HEK293T (cell line): ENCODE measurements at regions not wholly inside any gene's neighbourhood (a gene's known extent, or its start where the extent isn't known, plus 50 kb on each side); places are given as distances from the start of the nearest gene placed in this dataset.

Experiments
- CTCF ChIA-PET: fragments of 350-600 bp; formaldehyde crosslinking; extraction: SDS; loops from one replicate; lab custom pipeline; 2021; ENCODE audit warnings: antibody characterized with exemption, inconsistent platforms; lab: Yijun Ruan, JAX
- POLR2A ChIA-PET: fragments of 350-600 bp; formaldehyde crosslinking; extraction: SDS; loops from one replicate; lab custom pipeline; 2020; ENCODE audit warnings: antibody characterized with exemption, inconsistent platforms; lab: Yijun Ruan, JAX
- DNase-seq: peaks from one replicate; pipeline ENCODE4 v3.0.0; 2012; ENCODE audit warnings: mixed read lengths; ENCODE audit errors: extremely low spot score
- ARNT ChIP-seq: fragments of 450-650 bp; IDR thresholded peaks from 2 replicates; pipeline ENCODE4 v1.6.1; 2017; ENCODE audit warnings: mild to moderate bottlenecking
- BHLHE40 ChIP-seq: fragments of 450-650 bp; IDR thresholded peaks from 2 replicates; pipeline ENCODE4 v1.6.1; 2016; ENCODE audit warnings: mild to moderate bottlenecking, moderate library complexity, borderline replicate concordance
- CTBP1 ChIP-seq: fragments of 450-650 bp; IDR thresholded peaks from 2 replicates; pipeline ENCODE4 v1.6.1; 2016; ENCODE audit warnings: borderline replicate concordance
- ELF4 ChIP-seq: fragments of 450-650 bp; IDR thresholded peaks from 2 replicates; pipeline ENCODE4 v1.6.1; 2017; ENCODE audit warnings: antibody characterized with exemption
- FOXA1 ChIP-seq: fragments of 450-650 bp; IDR thresholded peaks from 2 replicates; pipeline ENCODE4 v1.6.1; 2016; ENCODE audit warnings: mild to moderate bottlenecking
- FOXK2 ChIP-seq: fragments of 450-650 bp; IDR thresholded peaks from 2 replicates; pipeline ENCODE4 v1.6.1; 2016; ENCODE audit warnings: mild to moderate bottlenecking
- FOXM1 ChIP-seq: fragments of 450-650 bp; IDR thresholded peaks from 2 replicates; pipeline ENCODE4 v1.6.1; 2017; ENCODE audit warnings: mild to moderate bottlenecking, borderline replicate concordance
- HDGF ChIP-seq: fragments of 450-650 bp; IDR thresholded peaks from 2 replicates; pipeline ENCODE4 v1.6.1; 2017; ENCODE audit warnings: antibody characterized with exemption, borderline replicate concordance
- L3MBTL2 ChIP-seq: fragments of 450-650 bp; conservative IDR thresholded peaks from 2 replicates; pipeline ENCODE4 v1.6.1; 2016; ENCODE audit warnings: mild to moderate bottlenecking
- LEF1 ChIP-seq: fragments of 450-650 bp; IDR thresholded peaks from 2 replicates; pipeline ENCODE4 v1.6.1; 2017; ENCODE audit warnings: mild to moderate bottlenecking, borderline replicate concordance
- NFRKB ChIP-seq: fragments of 450-650 bp; IDR thresholded peaks from 2 replicates; pipeline ENCODE4 v1.6.1; 2016; ENCODE audit warnings: mild to moderate bottlenecking, moderate library complexity
- SP1 ChIP-seq: fragments of 450-650 bp; IDR thresholded peaks from 2 replicates; pipeline ENCODE4 v1.6.1; 2017
- SUZ12 ChIP-seq: fragments of 450-650 bp; IDR thresholded peaks from 2 replicates; pipeline ENCODE4 v1.6.1; 2016; ENCODE audit warnings: mild to moderate bottlenecking
- TARDBP ChIP-seq: fragments of 450-650 bp; IDR thresholded peaks from 2 replicates; pipeline ENCODE4 v1.6.1; 2016
- ZNF384 ChIP-seq: fragments of 450-650 bp; IDR thresholded peaks from 2 replicates; pipeline ENCODE4 v1.6.1; 2016
- TF ChIP-seq, protein P1 (sequence below): fragments of 450-650 bp; IDR thresholded peaks from 2 replicates; pipeline ENCODE4 v1.6.1; 2016

DNA sequence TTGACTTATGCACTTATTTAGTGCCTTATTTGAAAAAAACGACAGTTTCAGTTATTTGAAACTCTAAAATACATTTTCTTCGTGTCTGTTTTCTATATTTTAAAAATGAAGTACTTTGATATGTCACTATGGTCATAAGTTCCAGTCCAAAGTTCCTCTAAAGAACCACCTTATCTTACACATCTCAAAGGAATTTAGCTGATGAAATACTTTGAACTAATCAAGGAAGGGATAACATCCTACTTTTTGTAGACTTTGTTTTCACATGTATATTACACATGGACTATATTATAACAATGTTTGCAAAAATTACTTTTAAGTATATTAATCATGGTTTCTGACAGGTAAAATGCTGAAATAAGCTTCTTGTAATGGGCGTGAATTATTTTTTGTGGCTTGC, 265.8 kb upstream of the ZNF717 start:
- POLR2A ChIA-PET, result no interaction called here
- no peak for DNase-seq
- CTCF ChIA-PET, result no interaction called here
- TF ChIP-seq TARDBP (no peak), ZNF384 (no peak)

DNA sequence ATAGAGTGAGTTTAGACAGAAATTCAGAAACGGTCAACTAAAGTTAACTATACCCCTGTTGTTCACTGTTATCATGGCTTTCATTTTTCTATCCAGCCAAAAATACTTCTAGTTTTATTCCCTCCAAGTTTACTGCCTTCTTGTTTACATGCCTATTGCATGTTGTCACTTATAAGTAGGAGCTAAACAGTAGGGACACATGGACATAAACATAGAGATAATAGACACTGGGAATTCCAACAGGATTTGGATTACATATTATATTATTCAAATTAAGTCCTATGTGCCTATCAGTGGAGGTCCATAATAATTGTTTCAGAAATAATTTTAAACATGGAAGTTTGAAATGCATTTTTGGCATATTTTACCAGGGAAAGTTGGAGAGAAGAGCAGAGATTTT, 269.1 kb upstream of the ZNF717 start:
- no peak for DNase-seq
- ChIA-PET CTCF (no interaction called here), POLR2A (no interaction called here)
- TF ChIP-seq HDGF (no peak), FOXK2 (no peak), L3MBTL2 (no peak), FOXM1 (no peak), FOXA1 (no peak), NFRKB (no peak), SUZ12 (no peak)

DNA sequence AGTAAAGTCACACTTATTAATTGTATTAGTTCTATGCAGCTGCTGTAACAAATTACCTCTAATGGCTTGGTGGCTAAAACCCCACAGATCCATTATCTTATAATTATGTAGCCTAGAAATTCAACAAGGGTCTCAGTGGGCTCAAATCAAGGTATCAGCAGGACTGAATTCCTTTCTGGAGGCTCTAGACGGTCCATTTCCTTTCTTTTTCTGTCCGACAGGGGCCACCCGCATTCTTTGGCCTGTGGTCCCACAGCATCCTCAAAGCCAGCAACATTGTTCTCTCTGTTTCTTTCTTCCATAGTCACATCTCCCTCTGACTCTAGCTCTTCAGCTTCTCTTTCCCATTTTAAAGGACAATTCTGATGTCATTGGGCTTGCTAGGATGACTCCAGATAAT, 276.3 kb upstream of the ZNF717 start:
- DNase-seq, result no peak
- TF ChIP-seq ARNT, result no peak
- TF ChIP-seq ZNF384, result no peak
- no peak for TF ChIP-seq LEF1
- TF ChIP-seq L3MBTL2, result no peak
- no peak for TF ChIP-seq ELF4
- TF ChIP-seq NFRKB, result no peak
- no peak for TF ChIP-seq BHLHE40
- no peak for TF ChIP-seq FOXA1
- no peak for TF ChIP-seq TARDBP
- no peak for TF ChIP-seq CTBP1
- CTCF ChIA-PET, result no interaction called here
- POLR2A ChIA-PET, result no interaction called here

DNA sequence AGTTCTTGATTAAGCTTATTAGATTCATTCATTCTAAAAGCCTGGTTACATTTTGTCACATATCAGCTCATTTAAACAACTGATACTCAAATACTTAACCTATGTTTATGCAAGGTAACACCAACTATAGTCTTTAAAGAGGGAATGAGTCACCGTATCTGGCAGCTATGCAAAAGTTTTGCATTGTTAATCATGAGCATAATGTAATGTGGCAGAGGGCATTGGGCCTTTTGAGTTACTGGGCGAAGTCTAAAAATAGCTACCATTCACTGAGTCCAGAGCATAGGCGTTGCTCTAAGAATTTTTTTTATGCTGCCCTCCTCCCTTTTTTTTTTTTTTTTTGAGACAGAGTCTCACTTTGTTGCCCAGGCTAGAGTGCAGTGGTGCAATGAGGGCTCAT, 277.7 kb upstream of the ZNF717 start:
- TF ChIP-seq FOXA1 (no peak), ARNT (no peak), FOXM1 (no peak), TARDBP (no peak), BHLHE40 (no peak), SUZ12 (no peak), CTBP1 (no peak), L3MBTL2 (no peak)
- DNase-seq, result no peak
- ChIA-PET CTCF (no interaction called here), POLR2A (no interaction called here)

DNA sequence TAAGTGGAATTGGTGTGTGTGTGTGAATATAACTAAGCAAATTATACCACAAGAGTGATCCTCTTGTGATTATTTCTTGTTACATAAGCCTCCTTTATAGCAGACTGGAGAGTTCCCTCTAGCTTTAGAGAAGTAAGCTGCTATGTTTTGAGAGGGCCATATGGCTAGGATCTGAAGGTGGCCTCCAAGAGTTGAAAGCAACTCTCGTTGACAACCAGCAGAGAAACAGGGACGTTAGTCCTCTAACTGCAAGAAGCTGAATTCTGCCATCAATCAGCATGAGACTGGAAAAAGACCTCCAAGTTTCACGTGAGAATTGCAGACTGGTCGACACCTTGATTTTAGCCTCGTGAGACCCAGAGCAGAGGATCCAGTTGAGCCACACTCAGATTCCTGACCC, 278.5 kb upstream of the ZNF717 start:
- CTCF ChIA-PET, result interaction anchor here (0.7 kb wide), 1 partner anchor 20 kb away, joined by 4 read pairs; no protein-coding TSS in a partner anchor
- POLR2A ChIA-PET, result no interaction called here
- TF ChIP-seq L3MBTL2, result no peak
- no peak for TF ChIP-seq ZNF384
- TF ChIP-seq TARDBP, result no peak
- TF ChIP-seq BHLHE40, result no peak
- TF ChIP-seq, protein P1, sequence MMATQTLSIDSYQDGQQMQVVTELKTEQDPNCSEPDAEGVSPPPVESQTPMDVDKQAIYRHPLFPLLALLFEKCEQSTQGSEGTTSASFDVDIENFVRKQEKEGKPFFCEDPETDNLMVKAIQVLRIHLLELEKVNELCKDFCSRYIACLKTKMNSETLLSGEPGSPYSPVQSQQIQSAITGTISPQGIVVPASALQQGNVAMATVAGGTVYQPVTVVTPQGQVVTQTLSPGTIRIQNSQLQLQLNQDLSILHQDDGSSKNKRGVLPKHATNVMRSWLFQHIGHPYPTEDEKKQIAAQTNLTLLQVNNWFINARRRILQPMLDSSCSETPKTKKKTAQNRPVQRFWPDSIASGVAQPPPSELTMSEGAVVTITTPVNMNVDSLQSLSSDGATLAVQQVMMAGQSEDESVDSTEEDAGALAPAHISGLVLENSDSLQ, result no peak
- no peak for TF ChIP-seq LEF1
- TF ChIP-seq NFRKB, result no peak
- no peak for TF ChIP-seq HDGF
- TF ChIP-seq FOXK2, result no peak
- no peak for TF ChIP-seq SP1
- DNase-seq, result no peak

DNA sequence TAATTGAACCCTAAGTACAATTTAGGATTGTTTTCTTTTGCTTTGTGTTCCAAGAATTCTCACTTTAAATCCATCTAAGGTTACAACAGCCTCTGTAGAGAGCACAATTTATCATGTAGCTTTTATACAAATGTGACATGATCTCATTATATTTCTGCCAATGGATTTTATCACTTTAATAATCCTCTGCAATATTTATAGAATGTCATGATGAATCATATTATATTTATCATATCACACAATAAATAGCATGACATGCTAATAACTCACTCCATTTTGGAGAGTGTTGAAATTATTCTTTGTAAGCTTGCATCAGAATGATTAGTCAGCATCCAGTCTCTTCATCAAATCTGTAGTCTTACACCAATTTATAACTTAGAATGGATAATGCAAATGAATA, 280.6 kb upstream of the ZNF717 start:
- DNase-seq, result no peak
- ChIA-PET POLR2A (no interaction called here), CTCF (no interaction called here)
- TF ChIP-seq, protein P1, result no peak
- TF ChIP-seq NFRKB (no peak), TARDBP (no peak)

DNA sequence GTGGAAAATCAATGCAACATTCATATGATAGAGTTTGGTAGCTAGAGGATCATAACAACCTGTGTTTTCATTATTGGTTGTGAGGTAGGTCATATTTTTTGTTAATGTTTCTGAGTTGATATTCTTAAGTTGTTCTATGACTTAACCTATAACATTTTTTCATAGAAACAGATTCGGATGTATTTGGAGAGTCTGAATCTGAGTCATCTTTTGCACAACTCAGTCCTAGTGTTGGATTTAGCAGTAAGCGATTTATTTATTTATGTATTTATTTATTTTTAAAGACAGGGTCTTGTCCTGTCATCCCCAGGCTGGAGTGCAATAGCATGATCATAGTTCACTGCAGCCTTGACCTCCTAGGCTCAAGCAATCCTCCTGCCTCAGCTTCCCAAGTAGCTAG, 292.8 kb upstream of the ZNF717 start:
- no peak for TF ChIP-seq HDGF
- no peak for TF ChIP-seq TARDBP
- TF ChIP-seq FOXM1, result no peak
- TF ChIP-seq CTBP1, result no peak
- no peak for TF ChIP-seq FOXA1
- no peak for TF ChIP-seq ELF4
- TF ChIP-seq NFRKB, result no peak
- no peak for TF ChIP-seq BHLHE40
- no peak for TF ChIP-seq SP1
- TF ChIP-seq ARNT, result no peak
- no peak for TF ChIP-seq L3MBTL2
- TF ChIP-seq FOXK2, result no peak
- DNase-seq, result no peak
- ChIA-PET CTCF (no interaction called here), POLR2A (no interaction called here)

DNA sequence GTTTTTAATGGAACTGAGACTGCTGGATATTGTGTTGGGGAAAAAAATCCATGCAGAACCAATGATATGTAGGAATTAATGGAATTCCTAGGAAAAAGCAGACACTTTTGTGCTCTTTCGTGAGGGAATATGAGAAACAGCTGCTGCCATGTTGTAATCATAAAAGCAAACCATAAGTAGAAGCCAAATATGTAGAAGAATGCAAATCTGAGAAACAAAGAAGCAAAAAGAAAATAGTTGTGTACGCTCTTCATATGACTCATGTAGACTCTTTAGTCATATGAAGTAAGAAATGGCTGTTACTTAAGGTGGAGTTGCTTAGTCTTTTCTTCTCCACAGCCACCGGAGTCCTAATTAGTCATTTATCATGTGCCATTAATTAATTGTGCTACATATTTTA, 298.6 kb upstream of the ZNF717 start:
- no peak for TF ChIP-seq ARNT
- TF ChIP-seq ZNF384, result no peak
- no peak for TF ChIP-seq TARDBP
- no peak for TF ChIP-seq SUZ12
- no peak for TF ChIP-seq FOXM1
- TF ChIP-seq SP1, result no peak
- TF ChIP-seq, protein P1, result no peak
- no peak for TF ChIP-seq FOXK2
- TF ChIP-seq NFRKB, result no peak
- TF ChIP-seq LEF1, result no peak
- no peak for TF ChIP-seq HDGF
- no peak for TF ChIP-seq L3MBTL2
- no peak for TF ChIP-seq CTBP1
- no peak for TF ChIP-seq ELF4
- no peak for TF ChIP-seq BHLHE40
- no peak for TF ChIP-seq FOXA1
- no peak for DNase-seq
- CTCF ChIA-PET, result no interaction called here
- POLR2A ChIA-PET, result no interaction called here
